GM12872 (cell line): ENCODE measurements at regions not wholly inside any gene's neighbourhood (a gene's known extent, or its start where the extent isn't known, plus 50 kb on each side); places are given as distances from the start of the nearest gene placed in this dataset.

ENCODE experiments used
- CTCF ChIP-seq: IDR thresholded peaks from 3 replicates; pipeline ENCODE4 v1.5.1; 2011; ENCODE audit warnings: low read depth, mild to moderate bottlenecking, low read length, moderate library complexity; ENCODE audit not compliant: insufficient read depth

DNA sequence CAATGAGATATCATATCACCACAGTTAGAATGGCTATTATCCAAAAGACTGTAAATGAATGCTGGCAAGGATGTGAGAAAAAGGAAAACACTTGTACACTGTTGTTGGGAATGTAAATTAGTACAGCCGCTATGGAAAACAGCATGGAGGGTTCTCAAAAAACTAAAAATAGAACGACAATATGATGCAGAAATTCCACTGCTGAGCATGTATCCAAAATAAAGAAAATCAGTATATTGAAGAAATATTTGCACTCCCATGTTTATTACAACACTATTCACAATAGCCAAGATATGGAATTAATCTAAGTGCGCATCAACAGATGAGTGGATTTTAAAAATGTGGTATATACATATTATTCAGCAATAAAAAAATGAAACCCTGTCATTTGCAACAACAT lies 898.9 kb upstream of the MAN1A1 start:
- TF ChIP-seq CTCF = no peak

DNA sequence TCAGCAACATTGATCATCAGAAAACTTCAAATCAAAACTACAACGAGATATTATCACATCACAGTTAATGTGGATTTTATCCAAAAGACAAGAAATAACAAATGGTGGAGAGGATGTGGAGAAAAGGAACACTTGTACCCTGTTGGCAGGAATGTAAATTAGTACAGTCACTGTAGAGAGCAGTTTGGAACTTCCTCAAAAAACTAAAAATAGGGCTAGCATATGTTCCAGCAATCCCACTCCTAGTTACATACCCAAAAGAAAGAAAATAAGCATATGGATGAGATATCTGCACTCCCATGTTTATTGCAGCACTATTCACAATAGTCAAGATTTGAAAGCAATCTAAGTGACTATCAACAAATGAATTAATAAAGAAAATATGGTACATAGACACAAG lies 887.7 kb upstream of the MAN1A1 start:
- no peak for TF ChIP-seq CTCF

- no peak for TF ChIP-seq CTCF
Measured at GRCh38 chr6:120230008-120230407, 880.4 kb upstream of the MAN1A1 start.

- TF ChIP-seq CTCF = no peak
Measured at GRCh38 chr6:120228297-120228696, 878.7 kb upstream of the MAN1A1 start.

DNA sequence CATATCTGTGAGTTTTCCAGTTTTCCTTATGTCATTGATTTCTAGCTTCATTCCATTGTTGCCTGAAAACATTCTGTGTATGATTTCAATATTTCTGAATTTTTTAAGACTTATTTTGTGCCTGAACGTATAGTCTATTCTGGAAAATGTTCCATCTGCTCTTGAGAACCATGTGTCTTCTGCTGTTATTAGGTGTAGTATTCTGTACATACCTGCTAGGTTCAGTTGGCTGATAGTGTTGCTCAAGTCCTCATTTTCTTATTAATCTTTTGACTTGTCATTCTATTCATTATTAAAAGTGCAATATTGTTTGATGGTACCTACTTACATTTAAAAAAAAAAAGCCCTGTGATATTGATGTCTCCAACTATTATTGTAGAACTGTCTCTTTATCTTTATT lies 869.8 kb upstream of the MAN1A1 start:
- no peak for TF ChIP-seq CTCF

DNA sequence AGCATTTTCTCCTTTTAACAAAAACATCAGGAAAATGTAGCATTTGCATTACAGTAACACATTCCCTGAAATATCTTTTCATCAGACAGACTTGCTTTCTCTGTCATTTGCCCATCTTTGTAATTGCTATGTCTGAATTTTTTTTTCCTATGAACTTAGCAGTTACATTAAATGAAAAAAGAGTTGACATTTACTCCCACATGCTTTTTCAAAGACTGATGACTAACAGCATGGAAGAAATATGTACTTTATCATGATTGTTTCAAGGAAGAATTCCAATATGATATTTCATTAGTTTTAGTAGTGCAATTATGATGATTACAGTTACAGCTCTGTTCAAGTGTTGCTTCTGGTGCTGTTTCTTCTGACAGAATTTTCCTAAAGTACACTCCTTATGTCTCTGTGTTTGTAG lies 864.5 kb upstream of the MAN1A1 start:
- TF ChIP-seq CTCF = no peak

DNA sequence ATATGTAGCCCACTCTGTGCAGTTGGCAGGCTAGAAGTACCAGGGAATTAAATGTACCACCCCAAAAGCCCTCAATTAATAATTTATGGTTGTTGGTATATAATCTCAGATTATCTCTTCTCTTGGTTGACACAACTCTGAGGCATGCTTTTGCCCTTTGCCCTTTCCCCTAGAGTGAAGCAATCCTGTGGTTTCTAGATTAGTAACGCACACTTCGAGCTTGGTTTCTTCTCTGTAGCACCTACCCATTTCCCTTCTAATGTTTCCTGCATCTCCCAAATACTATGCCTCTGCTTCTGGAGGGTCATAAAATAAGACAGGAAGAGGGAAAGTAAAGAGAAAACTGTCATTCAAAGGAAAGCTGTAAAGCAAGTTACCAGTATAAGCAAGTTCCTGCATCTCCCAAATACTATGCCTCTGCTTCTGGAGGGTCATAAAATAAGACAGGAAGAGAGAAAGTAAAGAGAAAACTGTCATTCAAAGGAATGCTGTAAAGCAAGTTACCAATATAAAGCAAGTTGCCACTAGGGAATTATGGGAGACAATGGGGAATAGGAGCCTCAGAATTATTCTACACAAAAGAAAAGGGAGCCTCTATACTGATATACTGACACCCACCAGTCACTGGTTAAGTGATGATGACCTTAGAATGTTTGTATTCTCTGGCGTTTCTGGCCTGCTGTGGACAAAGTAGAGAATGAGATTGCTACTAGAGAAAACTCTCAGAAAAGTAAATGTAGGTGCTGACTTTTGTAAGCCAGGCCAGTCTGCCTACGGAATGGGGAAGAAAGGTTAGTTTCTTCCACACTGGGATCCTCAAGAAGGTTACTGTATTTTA lies 862.6 kb upstream of the MAN1A1 start:
- TF ChIP-seq CTCF = no peak
